ENCODE measurements at regions not wholly inside any gene's neighbourhood (a gene's known extent, or its start where the extent isn't known, plus 50 kb on each side); places are given as distances from the start of the nearest gene placed in this dataset.

DNA sequence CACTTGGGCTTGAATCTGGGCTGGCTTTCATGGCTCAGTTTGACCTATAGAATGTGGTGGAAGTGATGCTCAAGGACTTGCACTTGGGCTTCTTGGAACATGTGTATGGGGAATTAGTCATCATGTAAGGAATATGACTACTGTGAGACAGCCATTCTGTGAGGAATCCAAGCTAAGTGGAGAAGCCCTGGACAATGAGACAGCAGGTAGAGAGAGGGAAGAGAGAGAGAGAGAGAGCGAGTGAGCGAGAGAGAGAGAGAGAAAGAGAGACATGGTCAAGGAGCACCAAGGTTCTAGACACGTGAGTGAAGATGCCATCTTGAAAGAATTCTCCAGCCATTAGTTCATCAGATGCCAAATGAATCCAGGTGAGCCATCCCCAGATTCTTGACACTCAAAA lies 261.6 kb upstream of the SORL1-AS1 start:
- no peak overlapping the region for H2AFZ ChIP-seq (replicated peaks)
- no peaks in the 10 kb centered on the region for H3F3A ChIP-seq (ENCODE audit: low read depth)
- TF ChIP-seq, protein P1, sequence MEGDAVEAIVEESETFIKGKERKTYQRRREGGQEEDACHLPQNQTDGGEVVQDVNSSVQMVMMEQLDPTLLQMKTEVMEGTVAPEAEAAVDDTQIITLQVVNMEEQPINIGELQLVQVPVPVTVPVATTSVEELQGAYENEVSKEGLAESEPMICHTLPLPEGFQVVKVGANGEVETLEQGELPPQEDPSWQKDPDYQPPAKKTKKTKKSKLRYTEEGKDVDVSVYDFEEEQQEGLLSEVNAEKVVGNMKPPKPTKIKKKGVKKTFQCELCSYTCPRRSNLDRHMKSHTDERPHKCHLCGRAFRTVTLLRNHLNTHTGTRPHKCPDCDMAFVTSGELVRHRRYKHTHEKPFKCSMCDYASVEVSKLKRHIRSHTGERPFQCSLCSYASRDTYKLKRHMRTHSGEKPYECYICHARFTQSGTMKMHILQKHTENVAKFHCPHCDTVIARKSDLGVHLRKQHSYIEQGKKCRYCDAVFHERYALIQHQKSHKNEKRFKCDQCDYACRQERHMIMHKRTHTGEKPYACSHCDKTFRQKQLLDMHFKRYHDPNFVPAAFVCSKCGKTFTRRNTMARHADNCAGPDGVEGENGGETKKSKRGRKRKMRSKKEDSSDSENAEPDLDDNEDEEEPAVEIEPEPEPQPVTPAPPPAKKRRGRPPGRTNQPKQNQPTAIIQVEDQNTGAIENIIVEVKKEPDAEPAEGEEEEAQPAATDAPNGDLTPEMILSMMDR (IDR thresholded peaks at IDR 0.05): no peak
- TF ChIP-seq EZH2phosphoT487 (IDR thresholded peaks at IDR 0.05): no peak
- H3K9me3 Mint-ChIP-seq: no peaks in the 10 kb centered on the region
- H4K20me1 ChIP-seq (ENCODE audit: low read depth): no peaks in the 10 kb centered on the region
- H3K27me3 Mint-ChIP-seq (ENCODE audit: insufficient read depth, low read depth): no peaks in the 10 kb centered on the region
- no peak overlapping the region for H3K4me2 ChIP-seq
- no peaks in the 10 kb centered on the region for H3K9me3 ChIP-seq (ENCODE audit: low read depth)
- no peak overlapping the region for H3K4me3 Mint-ChIP-seq
- H3K27ac Mint-ChIP-seq: no peak overlapping the region
- no peaks in the 10 kb centered on the region for H3K36me3 ChIP-seq
- no peaks in the 10 kb centered on the region for H3K79me2 ChIP-seq (ENCODE audit: low read depth)
- no peak overlapping the region for H3K4me3 ChIP-seq
- DNase-seq (ENCODE audit: low spot score): no peak
- no peaks in the 10 kb centered on the region for H3K4me1 Mint-ChIP-seq
- H3K4me1 ChIP-seq: peaks cover 2% of the 10 kb centered on the region
- no peaks in the 10 kb centered on the region for H3K36me3 Mint-ChIP-seq
- no peak overlapping the region for H3K9ac ChIP-seq
- H3K27ac ChIP-seq: no peak overlapping the region
- no peaks in the 10 kb centered on the region for H3K27me3 ChIP-seq

DNA sequence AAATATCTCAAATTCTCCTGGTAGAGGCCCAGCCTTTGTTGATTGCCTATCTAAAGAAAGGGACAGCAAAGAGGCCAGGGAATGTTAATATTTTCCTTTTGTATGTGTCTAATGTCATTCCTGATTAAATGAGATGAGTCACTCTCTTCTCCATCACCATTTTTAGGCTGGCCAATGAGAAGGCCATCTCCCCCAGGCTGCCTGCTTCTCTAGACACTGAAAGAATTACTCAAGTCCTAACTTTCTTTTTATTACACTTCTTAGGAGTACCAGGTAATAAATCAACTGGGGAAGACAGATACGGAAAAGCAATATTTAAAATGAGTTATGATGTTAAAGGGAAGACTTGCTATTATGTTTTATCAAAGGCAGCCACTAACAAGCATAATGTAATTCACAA lies 259.2 kb upstream of the SORL1-AS1 start:
- Histone ChIP-seq H2AFZ (replicated peaks) (no peak overlapping the region), H4K20me1 (ENCODE audit: low read depth) (no peaks in the 10 kb centered on the region), H3K27ac (no peak overlapping the region), H3F3A (ENCODE audit: low read depth) (no peaks in the 10 kb centered on the region), H3K9ac (no peak overlapping the region), H3K4me2 (no peak overlapping the region), H3K36me3 (no peaks in the 10 kb centered on the region), H3K4me3 (no peak overlapping the region), H3K9me3 (ENCODE audit: low read depth) (no peaks in the 10 kb centered on the region), H3K4me1 (peaks cover 18% of the 10 kb centered on the region), H3K79me2 (ENCODE audit: low read depth) (no peaks in the 10 kb centered on the region), H3K27me3 (no peaks in the 10 kb centered on the region)
- Mint-ChIP-seq H3K9me3 (no peaks in the 10 kb centered on the region), H3K4me3 (no peak overlapping the region), H3K27me3 (ENCODE audit: insufficient read depth, low read depth) (no peaks in the 10 kb centered on the region), H3K36me3 (no peaks in the 10 kb centered on the region), H3K27ac (no peak overlapping the region), H3K4me1 (no peaks in the 10 kb centered on the region)
- no peak for DNase-seq (ENCODE audit: low spot score)
- TF ChIP-seq EZH2 (IDR thresholded peaks at IDR 0.05) (no peak), EZH2phosphoT487 (IDR thresholded peaks at IDR 0.05) (no peak)
- TF ChIP-seq, protein P1 (IDR thresholded peaks at IDR 0.05): no peak

DNA sequence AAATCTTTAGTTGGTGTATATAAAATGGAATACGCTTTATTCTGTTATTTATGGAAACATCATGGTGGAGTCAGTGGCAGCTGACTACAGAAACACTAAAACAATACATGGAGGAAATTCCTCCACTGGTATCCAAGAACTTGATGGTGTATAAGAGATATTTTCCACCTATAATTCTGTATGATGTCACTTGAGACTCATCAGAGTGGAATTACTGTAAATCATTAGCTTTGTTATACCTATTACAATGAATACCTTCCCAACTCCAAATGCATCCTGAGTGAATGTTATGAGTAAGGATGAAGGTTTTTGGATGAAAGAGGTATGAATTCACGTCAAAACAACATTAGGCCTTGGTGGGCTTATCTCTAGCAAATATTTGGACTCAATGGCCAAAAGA lies 258.5 kb upstream of the SORL1-AS1 start:
- Histone ChIP-seq H3K9ac (no peak overlapping the region), H3K4me3 (no peak overlapping the region), H3K27me3 (no peaks in the 10 kb centered on the region), H3K4me1 (peaks cover 18% of the 10 kb centered on the region), H3K36me3 (no peaks in the 10 kb centered on the region), H3K27ac (no peak overlapping the region), H2AFZ (replicated peaks) (no peak overlapping the region), H3K79me2 (ENCODE audit: low read depth) (no peaks in the 10 kb centered on the region), H3K4me2 (no peak overlapping the region), H4K20me1 (ENCODE audit: low read depth) (no peaks in the 10 kb centered on the region), H3K9me3 (ENCODE audit: low read depth) (no peaks in the 10 kb centered on the region), H3F3A (ENCODE audit: low read depth) (no peaks in the 10 kb centered on the region)
- Mint-ChIP-seq H3K4me1 (no peaks in the 10 kb centered on the region), H3K4me3 (no peak overlapping the region), H3K9me3 (no peaks in the 10 kb centered on the region), H3K27ac (no peak overlapping the region), H3K27me3 (ENCODE audit: insufficient read depth, low read depth) (no peaks in the 10 kb centered on the region), H3K36me3 (no peaks in the 10 kb centered on the region)
- DNase-seq (ENCODE audit: low spot score): no peak
- TF ChIP-seq EZH2phosphoT487 (IDR thresholded peaks at IDR 0.05) (no peak), EZH2 (IDR thresholded peaks at IDR 0.05) (no peak)
- TF ChIP-seq, protein P1 (IDR thresholded peaks at IDR 0.05): no peak
